Nephron (organoid): ENCODE measurements at regions not wholly inside any gene's neighbourhood (a gene's known extent, or its start where the extent isn't known, plus 50 kb on each side); places are given as distances from the start of the nearest gene placed in this dataset.
"Not testable (repeated sequence)": the region's sequence is repeated elsewhere in the genome, so short reads cannot be mapped to it uniquely, and the experiment has no call there.

ENCODE experiments used
- H3K27ac Mint-ChIP-seq, 3 experiments: 2 replicates each; pipeline ENCODE4 v1.8.0; 2020; ENCODE audit warnings: mixed read lengths in 3 of 3, mild to moderate bottlenecking in 2 of 3, moderate library complexity in 1 of 3
- H3K27me3 Mint-ChIP-seq: 2 replicates; pipeline ENCODE4 v1.8.0; 2021; ENCODE audit warnings: low read depth, mild to moderate bottlenecking, moderate library complexity, mixed read lengths
- H3K36me3 Mint-ChIP-seq: 2 replicates; pipeline ENCODE4 v1.8.0; 2020; ENCODE audit warnings: low read depth, mixed read lengths
- H3K4me1 Mint-ChIP-seq: 2 replicates; pipeline ENCODE4 v1.8.0; 2020; ENCODE audit warnings: mixed read lengths
- H3K4me3 Mint-ChIP-seq, 3 experiments: 2 replicates each; pipeline ENCODE4 v1.8.0; 2020; ENCODE audit warnings: mild to moderate bottlenecking in 3 of 3, mixed read lengths in 3 of 3, moderate library complexity in 2 of 3
- H3K9me3 Mint-ChIP-seq: 2 replicates; pipeline ENCODE4 v1.8.0; 2020; ENCODE audit warnings: mixed read lengths
- TF ChIP-seq, protein P1 (sequence below), 3 experiments: fragments of 200-600 bp; sonication (generic); IDR thresholded peaks; one replicate each; pipeline ENCODE4 v1.5.0; 2021; ENCODE audit warnings: antibody characterized with exemption in 3 of 3; ENCODE audit not compliant: unreplicated experiment in 3 of 3

GRCh38 chr1:189987509-189987908 lies 490.2 kb downstream of the BRINP3 start:
- peaks cover 14% of the 10 kb centered on the region for H3K9me3 Mint-ChIP-seq
- no peaks in the 10 kb centered on the region for H3K27me3 Mint-ChIP-seq
- H3K36me3 Mint-ChIP-seq, result no peaks in the 10 kb centered on the region
- TF ChIP-seq, protein P1, sequence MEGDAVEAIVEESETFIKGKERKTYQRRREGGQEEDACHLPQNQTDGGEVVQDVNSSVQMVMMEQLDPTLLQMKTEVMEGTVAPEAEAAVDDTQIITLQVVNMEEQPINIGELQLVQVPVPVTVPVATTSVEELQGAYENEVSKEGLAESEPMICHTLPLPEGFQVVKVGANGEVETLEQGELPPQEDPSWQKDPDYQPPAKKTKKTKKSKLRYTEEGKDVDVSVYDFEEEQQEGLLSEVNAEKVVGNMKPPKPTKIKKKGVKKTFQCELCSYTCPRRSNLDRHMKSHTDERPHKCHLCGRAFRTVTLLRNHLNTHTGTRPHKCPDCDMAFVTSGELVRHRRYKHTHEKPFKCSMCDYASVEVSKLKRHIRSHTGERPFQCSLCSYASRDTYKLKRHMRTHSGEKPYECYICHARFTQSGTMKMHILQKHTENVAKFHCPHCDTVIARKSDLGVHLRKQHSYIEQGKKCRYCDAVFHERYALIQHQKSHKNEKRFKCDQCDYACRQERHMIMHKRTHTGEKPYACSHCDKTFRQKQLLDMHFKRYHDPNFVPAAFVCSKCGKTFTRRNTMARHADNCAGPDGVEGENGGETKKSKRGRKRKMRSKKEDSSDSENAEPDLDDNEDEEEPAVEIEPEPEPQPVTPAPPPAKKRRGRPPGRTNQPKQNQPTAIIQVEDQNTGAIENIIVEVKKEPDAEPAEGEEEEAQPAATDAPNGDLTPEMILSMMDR (IDR thresholded peaks at IDR 0.05; ENCODE audit: unreplicated experiment in 3 of 3), result no peak
- no peak overlapping the region for H3K4me3 Mint-ChIP-seq
- H3K27ac Mint-ChIP-seq, result no peak overlapping the region
- H3K4me1 Mint-ChIP-seq, result no peaks in the 10 kb centered on the region

- Mint-ChIP-seq H3K4me3 (no peak overlapping the region), H3K9me3 (peaks cover 24% of the 10 kb centered on the region), H3K4me1 (no peaks in the 10 kb centered on the region), H3K27ac (no peak overlapping the region), H3K27me3 (no peaks in the 10 kb centered on the region), H3K36me3 (peaks cover 3% of the 10 kb centered on the region)
- TF ChIP-seq, protein P1 (IDR thresholded peaks at IDR 0.05; ENCODE audit: unreplicated experiment in 3 of 3), result no peak
Measured at GRCh38 chr1:189992856-189993255, 484.8 kb downstream of the BRINP3 start.

GRCh38 chr1:190000365-190000872 lies 477.2 kb downstream of the BRINP3 start:
- H3K4me3 Mint-ChIP-seq, result no peak overlapping the region
- no peaks in the 10 kb centered on the region for H3K4me1 Mint-ChIP-seq
- TF ChIP-seq, protein P1 (IDR thresholded peaks at IDR 0.05; ENCODE audit: unreplicated experiment in 3 of 3), result no peak
- no peaks in the 10 kb centered on the region for H3K36me3 Mint-ChIP-seq
- H3K27me3 Mint-ChIP-seq, result no peaks in the 10 kb centered on the region
- H3K27ac Mint-ChIP-seq, result no peak overlapping the region
- no peaks in the 10 kb centered on the region for H3K9me3 Mint-ChIP-seq

- Mint-ChIP-seq H3K4me3 (no peak overlapping the region), H3K4me1 (no peaks in the 10 kb centered on the region), H3K27me3 (no peaks in the 10 kb centered on the region), H3K9me3 (no peaks in the 10 kb centered on the region), H3K27ac (no peak overlapping the region), H3K36me3 (no peaks in the 10 kb centered on the region)
- TF ChIP-seq, protein P1 (IDR thresholded peaks at IDR 0.05; ENCODE audit: unreplicated experiment in 3 of 3), result no peak
Measured at GRCh38 chr1:190001187-190001586, 476.5 kb downstream of the BRINP3 start.

- no peaks in the 10 kb centered on the region for H3K9me3 Mint-ChIP-seq
- no peaks in the 10 kb centered on the region for H3K27me3 Mint-ChIP-seq
- H3K4me3 Mint-ChIP-seq, result no peak overlapping the region
- H3K4me1 Mint-ChIP-seq, result no peaks in the 10 kb centered on the region
- no peaks in the 10 kb centered on the region for H3K36me3 Mint-ChIP-seq
- TF ChIP-seq, protein P1 (IDR thresholded peaks at IDR 0.05; ENCODE audit: unreplicated experiment in 3 of 3), result no peak
- peak overlapping the region in 1 of 3 experiments; percentile 6 for H3K27ac Mint-ChIP-seq
Measured at GRCh38 chr1:190003376-190003775, 474.3 kb downstream of the BRINP3 start.

DNA sequence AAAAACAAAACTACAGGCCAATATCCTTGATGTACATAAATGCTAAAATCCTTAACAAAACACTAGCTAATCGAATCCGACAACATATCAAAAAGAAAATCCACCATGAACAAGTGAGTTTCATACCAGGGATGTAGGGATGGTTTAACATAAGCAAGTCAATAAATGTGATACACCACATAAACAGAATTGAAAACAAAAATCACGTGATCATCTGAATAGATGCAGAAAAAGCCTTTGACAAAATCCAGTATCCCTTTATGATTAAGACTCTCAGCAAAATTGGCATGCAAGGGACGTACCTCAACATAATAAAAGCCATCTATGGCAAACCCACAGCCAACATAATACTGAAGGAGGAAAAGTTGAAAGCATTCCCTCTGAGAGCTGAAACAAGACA lies 466.1 kb downstream of the BRINP3 start:
- H3K4me3 Mint-ChIP-seq, result no peak overlapping the region
- TF ChIP-seq, protein P1 (IDR thresholded peaks at IDR 0.05; ENCODE audit: unreplicated experiment in 3 of 3), result no peak
- no peaks in the 10 kb centered on the region for H3K9me3 Mint-ChIP-seq
- no peaks in the 10 kb centered on the region for H3K36me3 Mint-ChIP-seq
- no peak overlapping the region for H3K27ac Mint-ChIP-seq
- H3K27me3 Mint-ChIP-seq, result no peaks in the 10 kb centered on the region
- H3K4me1 Mint-ChIP-seq, result no peaks in the 10 kb centered on the region

- H3K4me3 Mint-ChIP-seq, H3K36me3 Mint-ChIP-seq, H3K27ac Mint-ChIP-seq, H3K9me3 Mint-ChIP-seq, H3K27me3 Mint-ChIP-seq, H3K4me1 Mint-ChIP-seq: not testable (repeated sequence)
Measured at GRCh38 chr1:190019151-190019550, 458.5 kb downstream of the BRINP3 start.
